PFSK-1 (cell line): ENCODE measurements at regions not wholly inside any gene's neighbourhood (a gene's known extent, or its start where the extent isn't known, plus 50 kb on each side); places are given as distances from the start of the nearest gene placed in this dataset.

Source experiments
- FOXP2 ChIP-seq: optimal IDR thresholded peaks from 2 replicates; pipeline ENCODE3; 2011; ENCODE audit warnings: borderline replicate concordance, control low read depth, inconsistent platforms; ENCODE audit not compliant: insufficient read depth; ENCODE audit errors: extremely low read length, extremely low read depth
- POLR2AphosphoS5 ChIP-seq: IDR thresholded peaks from 2 replicates; pipeline ENCODE4 v1.6.1; 2012; ENCODE audit warnings: low read depth, mild to moderate bottlenecking, control low read depth, low read length, moderate library complexity
- SIN3A ChIP-seq: IDR thresholded peaks from 2 replicates; pipeline ENCODE4 v1.6.1; 2012; ENCODE audit warnings: mild to moderate bottlenecking, low read length, moderate library complexity, borderline replicate concordance; ENCODE audit not compliant: insufficient read depth
- TAF1 ChIP-seq: IDR thresholded peaks from 2 replicates; pipeline ENCODE4 v1.6.1; 2012; ENCODE audit warnings: low read length, control low read depth, borderline replicate concordance; ENCODE audit not compliant: insufficient read depth
- TF ChIP-seq, protein P1 (sequence below), 2 experiments: IDR thresholded peaks; 2 replicates each; pipeline versions ENCODE4 v1.6.1 to v1.8.0; 2011 to 2012; ENCODE audit warnings: low read depth in 2 of 2, low read length in 2 of 2, control low read depth in 1 of 2, inconsistent platforms in 1 of 2, mild to moderate bottlenecking in 1 of 2, moderate library complexity in 1 of 2; ENCODE audit not compliant: insufficient read depth in 1 of 2

GRCh38 chr7:42475082-42475481 lies 238.1 kb upstream of the GLI3 start:
- no peak for TF ChIP-seq TAF1
- no peak for TF ChIP-seq POLR2AphosphoS5
- TF ChIP-seq, protein P1, sequence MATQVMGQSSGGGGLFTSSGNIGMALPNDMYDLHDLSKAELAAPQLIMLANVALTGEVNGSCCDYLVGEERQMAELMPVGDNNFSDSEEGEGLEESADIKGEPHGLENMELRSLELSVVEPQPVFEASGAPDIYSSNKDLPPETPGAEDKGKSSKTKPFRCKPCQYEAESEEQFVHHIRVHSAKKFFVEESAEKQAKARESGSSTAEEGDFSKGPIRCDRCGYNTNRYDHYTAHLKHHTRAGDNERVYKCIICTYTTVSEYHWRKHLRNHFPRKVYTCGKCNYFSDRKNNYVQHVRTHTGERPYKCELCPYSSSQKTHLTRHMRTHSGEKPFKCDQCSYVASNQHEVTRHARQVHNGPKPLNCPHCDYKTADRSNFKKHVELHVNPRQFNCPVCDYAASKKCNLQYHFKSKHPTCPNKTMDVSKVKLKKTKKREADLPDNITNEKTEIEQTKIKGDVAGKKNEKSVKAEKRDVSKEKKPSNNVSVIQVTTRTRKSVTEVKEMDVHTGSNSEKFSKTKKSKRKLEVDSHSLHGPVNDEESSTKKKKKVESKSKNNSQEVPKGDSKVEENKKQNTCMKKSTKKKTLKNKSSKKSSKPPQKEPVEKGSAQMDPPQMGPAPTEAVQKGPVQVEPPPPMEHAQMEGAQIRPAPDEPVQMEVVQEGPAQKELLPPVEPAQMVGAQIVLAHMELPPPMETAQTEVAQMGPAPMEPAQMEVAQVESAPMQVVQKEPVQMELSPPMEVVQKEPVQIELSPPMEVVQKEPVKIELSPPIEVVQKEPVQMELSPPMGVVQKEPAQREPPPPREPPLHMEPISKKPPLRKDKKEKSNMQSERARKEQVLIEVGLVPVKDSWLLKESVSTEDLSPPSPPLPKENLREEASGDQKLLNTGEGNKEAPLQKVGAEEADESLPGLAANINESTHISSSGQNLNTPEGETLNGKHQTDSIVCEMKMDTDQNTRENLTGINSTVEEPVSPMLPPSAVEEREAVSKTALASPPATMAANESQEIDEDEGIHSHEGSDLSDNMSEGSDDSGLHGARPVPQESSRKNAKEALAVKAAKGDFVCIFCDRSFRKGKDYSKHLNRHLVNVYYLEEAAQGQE (IDR thresholded peaks at IDR 0.05; ENCODE audit: insufficient read depth in 1 of 2, low read depth in 2 of 2, low read length in 2 of 2) = no peak
- TF ChIP-seq FOXP2 = no peak
- no peak for TF ChIP-seq SIN3A

DNA sequence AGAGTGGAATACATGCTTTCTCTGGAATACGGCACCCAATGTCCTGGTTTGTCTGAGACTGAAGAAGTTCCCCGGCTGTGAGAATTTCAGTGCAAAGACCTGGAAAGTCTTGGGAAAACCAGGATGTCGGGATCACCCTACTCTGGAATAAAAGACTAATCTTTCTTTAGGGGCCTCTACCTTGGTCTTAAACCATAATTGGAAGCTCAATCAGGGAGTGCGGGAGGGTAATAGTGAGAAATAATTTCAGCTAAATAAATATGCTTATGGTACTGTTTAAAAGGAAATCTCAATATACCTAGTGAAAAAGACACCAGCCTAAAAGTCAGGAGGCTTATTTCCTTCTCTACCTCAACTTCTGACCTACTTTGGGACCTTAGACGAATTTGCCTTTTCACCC lies 236.1 kb upstream of the GLI3 start:
- TF ChIP-seq SIN3A = no peak
- no peak for TF ChIP-seq POLR2AphosphoS5
- no peak for TF ChIP-seq TAF1
- TF ChIP-seq, protein P1 (IDR thresholded peaks at IDR 0.05; ENCODE audit: insufficient read depth in 1 of 2, low read depth in 2 of 2, low read length in 2 of 2) = no peak
- no peak for TF ChIP-seq FOXP2

DNA sequence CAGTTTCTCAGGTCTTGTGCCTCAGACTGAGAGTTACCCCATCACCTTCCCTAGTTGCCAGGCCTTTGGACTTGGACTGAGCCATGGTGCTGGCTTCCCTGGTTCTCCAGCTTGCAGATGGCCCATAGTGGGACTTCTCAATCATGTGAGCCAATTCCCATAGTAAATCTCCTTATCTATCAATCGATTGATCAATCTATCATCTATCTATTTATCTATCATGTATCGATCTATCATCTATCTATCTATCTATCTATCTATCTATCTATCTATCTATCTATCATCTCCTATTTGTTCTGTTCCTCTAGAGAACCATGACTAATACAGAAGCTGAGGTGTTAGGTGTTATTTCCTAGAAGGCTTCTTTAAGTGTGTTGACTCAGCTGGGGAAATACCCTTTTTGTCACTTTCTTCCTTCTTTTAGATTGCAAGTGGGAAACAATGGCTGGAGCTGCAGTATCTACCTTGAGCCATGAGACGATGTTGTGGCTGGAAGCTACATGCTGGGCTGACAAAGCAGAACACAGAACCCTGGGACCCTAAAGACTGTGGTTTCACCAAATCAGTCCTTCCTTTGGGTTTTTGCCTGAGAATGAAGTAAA lies 234.7 kb upstream of the GLI3 start:
- TF ChIP-seq FOXP2 (no peak), SIN3A (no peak), TAF1 (no peak), POLR2AphosphoS5 (no peak)
- TF ChIP-seq, protein P1 (IDR thresholded peaks at IDR 0.05; ENCODE audit: insufficient read depth in 1 of 2, low read depth in 2 of 2, low read length in 2 of 2) = no peak

- TF ChIP-seq POLR2AphosphoS5 = no peak
- TF ChIP-seq, protein P1 (IDR thresholded peaks at IDR 0.05; ENCODE audit: insufficient read depth in 1 of 2, low read depth in 2 of 2, low read length in 2 of 2) = no peak
- no peak for TF ChIP-seq SIN3A
- no peak for TF ChIP-seq FOXP2
- TF ChIP-seq TAF1 = no peak
Observed at GRCh38 chr7:42469341-42469740, 232.3 kb upstream of the GLI3 start.
